Stimulated activated CD8-positive, alpha-beta memory T cell treated with anti-CD3 and anti-CD28 coated beads, Interleukin-7, amount 100 ng/mL, for 1 hour (primary cell): ENCODE measurements at regions not wholly inside any gene's neighbourhood (a gene's known extent, or its start where the extent isn't known, plus 50 kb on each side); places are given as distances from the start of the nearest gene placed in this dataset.
A peak's percentile ranks its signal among the peaks of the same experiment; 100 is the strongest.

Experiments used
- DNase-seq, 2 donors: peaks; one replicate each; pipeline ENCODE4 v3.0.0-alpha.2; 2020; ENCODE audit warnings: low read depth in 2 of 2

DNA sequence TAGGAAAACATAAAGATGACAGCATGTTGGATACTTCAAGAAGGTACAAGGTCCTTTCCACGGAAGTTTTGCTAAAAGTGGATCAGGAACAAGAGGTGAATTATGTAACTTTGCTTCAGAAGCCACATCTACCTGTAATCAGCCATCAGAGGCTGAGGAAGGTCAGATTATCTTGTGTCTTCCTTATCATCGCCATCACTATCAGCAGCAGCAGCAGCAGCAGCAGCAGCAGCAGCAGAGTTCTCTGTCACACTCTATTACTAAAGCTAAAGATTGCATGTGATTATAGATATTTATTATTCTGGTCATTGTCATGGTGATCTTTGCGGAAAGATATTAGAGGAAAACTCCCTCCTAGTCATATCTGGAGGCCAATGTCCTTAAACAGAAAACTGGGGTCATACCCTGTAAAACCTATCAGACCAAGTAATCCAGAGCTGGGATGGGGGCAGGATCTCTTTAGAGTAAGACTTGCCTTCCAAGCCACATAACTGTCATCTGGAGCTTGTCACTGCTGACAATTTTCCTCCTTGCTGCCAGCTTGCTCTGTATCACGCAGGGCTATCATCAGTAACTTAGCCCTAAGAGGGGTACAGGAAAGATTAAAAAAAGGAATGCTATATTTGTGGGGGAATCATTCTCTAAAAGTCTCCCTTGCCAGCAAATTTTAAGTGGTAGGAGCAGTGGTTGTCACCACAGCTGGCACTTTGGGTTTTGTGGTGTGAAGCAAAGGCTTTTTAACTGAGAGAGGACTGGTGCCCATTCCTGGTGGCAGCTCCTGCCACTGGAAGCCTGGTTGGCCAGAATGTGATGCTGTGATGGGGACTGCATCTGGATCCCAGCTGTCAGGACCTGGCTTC is 130.9 kb upstream of the RASGRP1 start:
- no peak for DNase-seq

- peak in 1 of 2 donors; percentile 49 for DNase-seq
Observed at GRCh38 chr15:38696109-38696727, 131.6 kb upstream of the RASGRP1 start.

DNA sequence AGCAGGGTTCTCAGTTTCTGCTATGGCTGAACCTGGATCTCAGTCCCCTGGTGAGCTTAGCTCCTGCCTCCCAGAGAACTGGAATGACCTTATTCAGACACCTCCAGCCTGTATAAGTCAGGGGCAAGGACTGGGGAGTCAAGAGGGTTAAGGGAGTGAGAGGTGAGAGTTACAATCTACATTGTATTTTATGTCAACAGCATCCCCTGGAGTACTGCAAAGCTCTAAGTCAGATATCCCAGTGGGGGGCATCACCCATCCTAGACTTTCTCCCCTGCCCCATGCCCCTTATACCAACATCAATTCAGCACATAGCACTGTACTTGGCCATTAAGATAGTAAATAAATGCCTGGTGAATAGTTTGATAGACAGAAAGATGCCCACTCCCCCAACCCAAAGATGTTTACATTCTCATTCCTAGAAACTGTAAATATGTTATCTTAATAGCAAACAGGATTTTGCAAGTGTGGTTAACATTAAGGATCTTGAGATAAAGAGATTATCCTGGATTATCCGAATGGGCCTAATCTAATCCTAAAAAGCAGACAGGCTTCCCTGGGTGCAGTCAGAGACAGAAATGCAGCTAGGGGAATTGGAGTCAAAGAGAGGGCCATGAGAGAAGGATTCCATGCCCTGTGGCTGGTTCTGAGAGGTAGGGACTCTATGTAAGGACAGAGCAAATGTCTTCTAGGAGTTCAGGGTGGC is 132.3 kb upstream of the RASGRP1 start:
- no peak for DNase-seq

DNA sequence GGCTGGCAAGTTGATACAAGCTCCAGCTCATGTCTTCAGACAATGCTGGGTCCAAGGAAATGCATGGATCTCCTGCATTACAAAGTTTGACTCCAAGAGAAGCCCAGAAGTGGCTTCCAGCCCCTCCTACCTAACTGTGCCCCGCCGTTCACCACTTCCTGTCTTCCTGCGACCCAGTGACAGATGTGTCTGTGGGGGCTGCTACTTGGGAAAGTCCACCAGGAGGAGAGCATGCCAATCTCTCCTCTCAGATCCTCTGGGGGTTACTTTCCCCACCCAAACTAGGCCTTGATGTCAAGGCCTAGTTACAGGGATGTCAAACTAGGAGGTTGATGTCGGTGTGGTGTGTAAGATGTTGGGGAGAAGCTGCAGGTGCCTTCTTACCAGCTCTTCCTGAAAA is 133.6 kb upstream of the RASGRP1 start:
- no peak for DNase-seq

DNA sequence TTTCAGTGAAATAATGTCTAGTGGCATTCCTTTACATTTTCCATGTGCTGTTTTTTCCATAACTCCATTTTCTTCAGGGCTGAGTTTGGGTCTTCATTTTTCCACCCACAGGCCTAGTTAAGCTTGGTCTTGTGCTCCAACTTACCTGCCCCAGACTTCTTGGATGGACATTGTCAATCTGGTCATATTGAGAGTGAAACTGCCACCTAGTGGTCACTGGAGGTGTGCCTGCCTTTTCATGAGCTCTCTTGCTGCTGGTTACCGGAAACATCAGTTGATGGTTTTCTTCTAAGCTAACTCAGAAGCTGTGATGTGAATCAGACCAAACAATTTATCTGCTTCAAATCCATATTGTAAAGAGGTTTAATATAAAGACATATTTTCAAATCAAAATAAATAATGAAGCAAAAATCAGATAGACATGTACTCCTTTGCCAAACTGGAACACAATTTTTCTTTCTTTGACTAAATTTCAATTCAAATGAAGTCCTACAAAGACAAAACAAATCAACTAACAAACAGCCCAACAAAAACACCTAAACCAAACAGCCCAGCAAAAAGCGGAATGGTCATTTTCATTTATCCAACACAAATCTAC is 135.1 kb upstream of the RASGRP1 start:
- peak; percentile 33 to 45 for DNase-seq

- DNase-seq, result no peak
Observed at GRCh38 chr15:38701149-38701548, 136.5 kb upstream of the RASGRP1 start.

- no peak for DNase-seq
Observed at GRCh38 chr15:38702178-38702912, 137.7 kb upstream of the RASGRP1 start.

DNA sequence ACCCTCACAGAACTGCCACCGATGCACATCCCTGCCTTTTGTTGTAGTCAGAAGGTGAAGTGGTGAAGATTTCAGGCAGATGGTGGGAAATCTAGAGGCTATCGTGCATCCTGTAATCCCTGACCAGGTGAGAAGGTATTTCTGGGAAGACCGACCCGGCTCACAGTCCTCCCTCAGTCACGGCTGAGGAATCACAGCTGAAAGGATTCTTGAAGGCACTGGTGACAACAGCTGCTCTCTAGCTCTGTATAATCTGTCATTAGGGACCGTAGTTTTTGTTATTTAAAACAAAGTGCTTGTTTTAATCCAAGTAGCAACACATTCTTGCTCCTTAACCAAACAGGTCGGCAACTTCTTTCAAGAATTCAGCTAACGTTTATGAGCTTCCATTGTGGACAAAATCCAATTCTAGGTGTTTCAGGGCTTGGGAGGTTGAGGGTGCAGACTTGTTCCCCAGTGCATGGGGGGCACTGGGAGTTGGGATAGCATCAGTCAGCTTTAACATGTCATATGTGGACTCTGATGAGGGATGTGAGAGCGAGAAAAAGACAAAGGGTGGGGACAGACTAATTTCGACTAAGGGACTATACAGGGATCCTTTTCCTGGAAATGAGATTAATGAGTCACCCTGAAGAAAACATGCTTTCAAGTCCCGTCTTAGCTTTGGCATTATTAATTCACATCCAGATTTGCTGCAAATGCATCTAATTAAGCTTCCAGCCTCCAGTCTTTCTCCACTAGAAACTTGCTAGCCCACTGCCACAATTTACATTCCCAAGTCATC is 141.0 kb upstream of the RASGRP1 start:
- no peak for DNase-seq

DNA sequence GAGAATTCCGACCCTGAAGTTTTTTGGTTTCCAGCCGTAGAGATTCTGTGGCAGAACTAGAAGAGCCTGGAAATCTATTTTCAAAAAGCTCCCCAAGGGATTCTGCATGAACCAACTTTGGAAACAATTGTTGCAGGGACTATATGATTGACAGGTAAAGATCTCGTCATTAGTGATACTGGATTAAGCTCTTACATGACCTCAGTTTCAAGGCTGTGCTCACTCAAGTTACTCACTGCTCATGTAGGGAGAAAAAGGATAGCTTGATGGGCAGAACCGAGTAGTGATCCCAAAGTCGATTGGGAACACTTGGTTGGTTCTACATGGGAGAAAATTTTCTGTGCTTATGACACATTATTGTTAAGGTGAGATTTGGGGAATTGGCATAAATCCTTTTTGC is 142.3 kb upstream of the RASGRP1 start:
- DNase-seq, result no peak

DNA sequence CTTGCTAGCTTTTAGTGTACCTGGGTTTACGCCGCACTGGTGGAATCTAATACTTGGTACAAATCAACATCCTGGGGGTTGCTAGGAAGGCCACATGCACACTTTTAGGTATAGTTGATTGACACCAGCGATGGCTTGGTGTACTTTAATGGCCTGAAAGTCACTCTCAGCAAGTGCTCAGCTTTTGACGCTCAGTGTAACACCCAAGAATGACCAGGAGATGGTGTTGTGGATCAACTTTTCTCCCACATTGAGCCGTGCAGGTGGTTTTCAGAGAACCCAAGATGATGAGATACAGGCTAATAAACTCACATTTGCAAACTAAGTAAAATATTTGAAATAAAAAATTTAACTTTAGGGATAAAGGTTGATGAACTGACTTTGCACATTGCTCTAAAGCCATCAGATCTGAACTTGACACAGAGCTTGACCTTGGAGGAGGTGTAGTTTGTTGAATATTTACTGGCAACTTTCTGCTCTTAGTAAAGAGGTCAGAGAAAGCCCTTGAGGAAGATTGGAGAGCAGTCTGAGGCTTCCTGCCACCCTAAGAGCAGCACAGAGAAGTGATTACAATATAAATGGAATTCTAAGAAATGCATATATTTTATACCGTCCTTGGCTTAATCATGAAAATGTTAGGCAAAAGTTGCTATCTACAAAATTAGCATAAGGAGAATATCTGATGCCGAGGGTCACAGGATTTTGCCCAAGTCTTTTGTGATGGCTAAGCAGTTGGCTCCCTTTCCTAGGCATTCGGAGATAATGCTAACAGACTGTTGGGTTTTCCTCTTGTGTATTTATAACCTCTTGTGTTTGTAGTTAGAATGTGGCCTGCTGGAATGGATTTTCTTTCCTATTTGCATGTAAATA is 143.4 kb upstream of the RASGRP1 start:
- DNase-seq, result no peak

GRCh38 chr15:38708672-38709180 is 144.1 kb upstream of the RASGRP1 start:
- no peak for DNase-seq

GRCh38 chr15:38709196-38709595 is 144.6 kb upstream of the RASGRP1 start:
- no peak for DNase-seq

DNA sequence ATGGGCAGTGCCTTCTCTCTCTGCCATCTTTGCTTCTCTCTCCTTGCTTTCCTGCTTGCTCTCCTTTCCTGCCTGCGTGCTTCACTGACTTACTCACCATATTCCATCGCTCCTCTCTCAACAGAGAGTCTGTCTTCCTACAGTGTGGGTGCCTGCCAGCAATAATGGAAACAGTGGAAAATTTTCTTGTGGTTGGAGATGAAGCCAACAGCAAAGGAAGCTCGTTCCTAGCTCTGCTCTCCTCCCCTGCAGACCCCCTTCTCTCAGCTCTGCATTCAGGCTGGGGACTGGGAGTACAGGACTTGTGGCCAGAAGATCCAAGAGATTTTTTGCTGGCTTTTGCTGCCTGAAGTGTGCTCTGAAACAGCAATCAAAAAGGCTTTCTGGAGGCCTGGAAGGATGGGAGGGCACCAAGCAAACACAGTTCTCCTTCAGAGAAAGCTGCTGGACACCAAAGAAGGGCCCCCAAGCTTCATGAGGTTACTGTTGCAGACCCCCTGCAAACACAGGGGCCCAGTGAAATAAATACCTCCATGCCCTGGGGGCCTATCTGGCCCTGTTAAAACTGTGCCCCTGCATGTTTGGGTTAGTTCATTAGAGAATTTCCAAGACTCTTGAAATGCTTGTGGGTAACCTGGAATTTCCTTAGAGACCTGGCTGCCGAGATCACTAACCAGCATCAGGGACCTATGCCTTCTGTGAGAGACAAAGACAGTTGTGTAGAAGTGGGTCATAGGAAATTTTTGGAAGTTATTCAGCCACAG is 149.9 kb upstream of the RASGRP1 start:
- no peak for DNase-seq

- DNase-seq, result no peak
Observed at GRCh38 chr15:38720893-38721567, 156.4 kb upstream of the RASGRP1 start.

- DNase-seq, result no peak
Observed at GRCh38 chr15:38721568-38721945, 156.9 kb upstream of the RASGRP1 start.

DNA sequence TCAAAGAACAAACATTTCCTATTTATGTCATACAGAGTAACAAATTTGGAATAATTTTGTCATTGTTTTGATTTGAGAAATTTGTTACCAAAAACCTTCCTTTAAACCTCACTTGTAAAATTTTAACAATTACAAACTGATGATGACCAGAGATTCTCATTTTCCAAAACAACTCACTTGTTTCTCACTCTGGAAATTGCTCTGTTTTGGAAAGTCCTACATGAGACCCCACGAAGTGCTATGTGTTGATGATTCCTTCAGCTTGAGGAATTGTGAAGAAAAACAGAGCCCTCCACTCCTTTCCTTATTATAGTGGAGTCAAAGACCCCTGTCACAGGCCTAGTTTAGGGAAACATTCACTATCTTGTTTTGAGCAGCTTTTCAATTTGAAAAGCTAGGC is 157.6 kb upstream of the RASGRP1 start:
- DNase-seq, result no peak

DNA sequence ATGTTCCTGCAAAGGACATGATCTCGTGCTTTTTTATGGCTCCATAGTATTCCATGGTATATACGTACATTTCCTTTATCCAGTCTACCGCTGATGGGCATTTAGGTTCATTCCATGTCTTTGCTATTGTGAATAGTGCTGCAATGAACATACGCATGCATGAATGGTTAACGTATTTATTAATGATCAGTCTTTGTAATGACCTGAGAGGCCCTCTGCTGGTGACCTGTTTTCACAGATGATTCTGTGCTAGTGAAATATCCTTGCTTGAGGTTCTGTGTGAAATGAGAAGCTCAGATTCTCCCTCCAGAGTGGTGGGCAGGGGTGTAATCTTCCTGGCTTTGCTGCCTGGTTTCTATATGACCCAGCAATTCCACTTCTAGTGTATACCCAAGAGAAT is 160.2 kb upstream of the RASGRP1 start:
- DNase-seq, result no peak

DNA sequence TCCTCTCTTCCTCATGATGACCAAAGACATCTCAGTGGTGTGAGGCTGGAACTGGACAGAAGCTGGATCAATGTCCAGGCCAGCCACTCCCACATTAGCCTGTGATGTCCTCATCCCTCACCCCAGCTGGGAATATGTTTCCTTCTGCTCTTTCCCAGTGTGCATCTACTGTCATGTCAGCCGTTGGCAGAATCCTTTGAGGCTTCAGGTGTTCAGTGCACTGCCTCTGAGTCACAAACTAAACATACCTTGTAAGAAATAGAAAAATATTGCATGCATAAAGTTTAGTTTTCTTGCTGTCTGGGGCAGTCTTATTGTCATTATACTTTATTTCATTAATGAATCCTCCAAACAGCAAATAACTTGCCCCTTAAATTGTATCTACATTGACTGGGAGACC is 161.6 kb upstream of the RASGRP1 start:
- DNase-seq, result no peak
